PFSK-1 (cell line): ENCODE measurements at regions not wholly inside any gene's neighbourhood (a gene's known extent, or its start where the extent isn't known, plus 50 kb on each side); places are given as distances from the start of the nearest gene placed in this dataset.

Source experiments
- FOXP2 ChIP-seq: optimal IDR thresholded peaks from 2 replicates; pipeline ENCODE3; 2011; ENCODE audit warnings: borderline replicate concordance, control low read depth, inconsistent platforms; ENCODE audit not compliant: insufficient read depth; ENCODE audit errors: extremely low read length, extremely low read depth
- POLR2AphosphoS5 ChIP-seq: IDR thresholded peaks from 2 replicates; pipeline ENCODE4 v1.6.1; 2012; ENCODE audit warnings: low read depth, mild to moderate bottlenecking, control low read depth, low read length, moderate library complexity
- REST ChIP-seq, 2 experiments: IDR thresholded peaks; 2 replicates each; pipeline versions ENCODE4 v1.6.1 to v1.8.0; 2011 to 2012; ENCODE audit warnings: low read depth in 2 of 2, low read length in 2 of 2, control low read depth in 1 of 2, inconsistent platforms in 1 of 2, mild to moderate bottlenecking in 1 of 2, moderate library complexity in 1 of 2; ENCODE audit not compliant: insufficient read depth in 1 of 2
- SIN3A ChIP-seq: IDR thresholded peaks from 2 replicates; pipeline ENCODE4 v1.6.1; 2012; ENCODE audit warnings: mild to moderate bottlenecking, low read length, moderate library complexity, borderline replicate concordance; ENCODE audit not compliant: insufficient read depth
- TAF1 ChIP-seq: IDR thresholded peaks from 2 replicates; pipeline ENCODE4 v1.6.1; 2012; ENCODE audit warnings: low read length, control low read depth, borderline replicate concordance; ENCODE audit not compliant: insufficient read depth

GRCh38 chr15:39491115-39491885, 89.6 kb upstream of the THBS1 start:
- TF ChIP-seq SIN3A, result no peak
- TF ChIP-seq TAF1, result no peak
- no peak for TF ChIP-seq REST (IDR thresholded peaks at IDR 0.05; ENCODE audit: insufficient read depth in 1 of 2, low read depth in 2 of 2, low read length in 2 of 2)
- TF ChIP-seq POLR2AphosphoS5, result no peak
- TF ChIP-seq FOXP2, result no peak
